Progenitor cell of endocrine pancreas (in vitro differentiated cells): ENCODE measurements at regions not wholly inside any gene's neighbourhood (a gene's known extent, or its start where the extent isn't known, plus 50 kb on each side); places are given as distances from the start of the nearest gene placed in this dataset.

ENCODE experiments used
- DNase-seq: peaks from one replicate; pipeline ENCODE4 v3.0.0; 2021; ENCODE audit warnings: low spot score; ENCODE audit not compliant: unreplicated experiment
- H3K27ac Mint-ChIP-seq: 2 replicates; pipeline ENCODE4 v1.8.0; 2021; ENCODE audit warnings: mild to moderate bottlenecking, moderate library complexity, mixed read lengths
- H3K27me3 Mint-ChIP-seq: 2 replicates; pipeline ENCODE4 v1.8.0; 2021; ENCODE audit warnings: mixed read lengths
- H3K36me3 Mint-ChIP-seq: 2 replicates; pipeline ENCODE4 v1.8.0; 2022; ENCODE audit warnings: mixed read lengths; ENCODE audit not compliant: insufficient read depth
- H3K4me1 Mint-ChIP-seq: 2 replicates; pipeline ENCODE4 v1.8.0; 2021; ENCODE audit warnings: low read depth, mixed read lengths
- H3K4me3 Mint-ChIP-seq: 2 replicates; pipeline ENCODE4 v1.8.0; 2021; ENCODE audit warnings: low read depth, mild to moderate bottlenecking, moderate library complexity, mixed read lengths
- H3K9me3 Mint-ChIP-seq: 2 replicates; pipeline ENCODE4 v1.8.0; 2021; ENCODE audit warnings: low read depth, mixed read lengths
- CTCF ChIP-seq: fragments of 200-600 bp; sonication (generic); IDR thresholded peaks from one replicate; pipeline ENCODE4 v1.5.0; 2021; ENCODE audit warnings: antibody characterized with exemption, mild to moderate bottlenecking; ENCODE audit not compliant: unreplicated experiment

DNA sequence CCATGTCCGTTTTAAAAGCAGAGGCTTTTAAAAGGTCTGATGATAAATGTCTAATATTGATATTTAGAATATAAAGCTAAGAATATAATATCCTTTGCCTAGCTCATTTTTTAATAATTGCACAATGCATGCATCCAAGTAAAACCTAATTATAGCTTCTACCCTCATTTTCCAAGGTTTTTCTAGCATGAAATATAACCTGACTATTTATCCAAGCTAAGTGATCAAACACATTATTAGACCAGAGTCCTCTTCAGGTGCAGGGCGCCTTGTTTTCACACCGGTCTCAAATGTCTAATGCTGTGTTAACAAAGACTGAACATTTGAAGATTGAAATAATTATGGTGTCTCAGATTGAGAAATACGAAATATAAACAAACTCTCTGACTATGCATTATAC, 648.9 kb upstream of the CXADR start:
- no peak for DNase-seq
- no peaks in the 10 kb centered on the region for H3K36me3 Mint-ChIP-seq
- peaks cover 5% of the 10 kb centered on the region for H3K4me1 Mint-ChIP-seq
- TF ChIP-seq CTCF: no peak
- H3K4me3 Mint-ChIP-seq: no peak overlapping the region
- no peak overlapping the region for H3K27ac Mint-ChIP-seq
- H3K9me3 Mint-ChIP-seq: no peaks in the 10 kb centered on the region
- no peaks in the 10 kb centered on the region for H3K27me3 Mint-ChIP-seq

DNA sequence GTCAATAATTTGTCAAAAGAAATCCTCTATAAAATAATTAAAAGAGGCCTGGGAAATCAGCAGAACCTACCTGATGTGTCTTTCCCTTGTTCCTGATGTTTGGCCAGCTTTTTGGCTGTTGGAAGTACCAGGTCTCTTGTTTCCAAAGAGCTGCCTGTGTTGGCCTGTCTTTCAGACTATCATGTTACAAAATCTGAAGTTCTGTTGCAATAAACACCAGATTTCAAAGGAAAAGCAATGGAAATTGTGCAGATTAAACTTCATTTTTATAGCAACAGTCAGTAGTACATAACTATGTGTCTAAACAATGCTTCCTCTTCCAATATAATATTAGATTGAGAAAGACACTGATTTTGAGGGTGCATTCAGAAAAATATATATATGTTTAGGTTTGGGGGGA, 647.2 kb upstream of the CXADR start:
- H3K27ac Mint-ChIP-seq: no peak overlapping the region
- DNase-seq: no peak
- no peaks in the 10 kb centered on the region for H3K36me3 Mint-ChIP-seq
- H3K4me1 Mint-ChIP-seq: peaks cover 5% of the 10 kb centered on the region
- no peak for TF ChIP-seq CTCF
- no peaks in the 10 kb centered on the region for H3K9me3 Mint-ChIP-seq
- no peak overlapping the region for H3K4me3 Mint-ChIP-seq
- H3K27me3 Mint-ChIP-seq: no peaks in the 10 kb centered on the region

DNA sequence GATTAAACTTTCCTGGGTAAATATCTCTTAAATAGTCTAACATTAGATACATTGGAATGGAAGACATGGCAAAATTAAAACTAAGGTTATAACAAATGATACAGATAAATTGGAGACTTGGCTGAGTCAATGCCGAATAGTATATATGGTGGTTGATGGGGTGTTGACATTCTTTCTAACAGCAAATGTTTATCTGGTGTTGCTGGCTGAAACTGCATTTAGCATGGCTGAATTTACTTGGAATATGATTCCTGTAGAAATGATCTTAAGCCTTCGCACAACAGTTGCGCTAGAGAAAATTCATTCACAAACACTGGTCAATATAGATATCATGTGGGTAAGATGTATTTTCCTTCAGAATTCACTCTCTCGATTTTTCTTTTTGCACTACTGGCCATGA, 646.0 kb upstream of the CXADR start:
- DNase-seq: no peak
- H3K36me3 Mint-ChIP-seq: no peaks in the 10 kb centered on the region
- no peak overlapping the region for H3K4me3 Mint-ChIP-seq
- no peak for TF ChIP-seq CTCF
- no peaks in the 10 kb centered on the region for H3K9me3 Mint-ChIP-seq
- H3K27me3 Mint-ChIP-seq: no peaks in the 10 kb centered on the region
- H3K4me1 Mint-ChIP-seq: no peaks in the 10 kb centered on the region
- no peak overlapping the region for H3K27ac Mint-ChIP-seq

DNA sequence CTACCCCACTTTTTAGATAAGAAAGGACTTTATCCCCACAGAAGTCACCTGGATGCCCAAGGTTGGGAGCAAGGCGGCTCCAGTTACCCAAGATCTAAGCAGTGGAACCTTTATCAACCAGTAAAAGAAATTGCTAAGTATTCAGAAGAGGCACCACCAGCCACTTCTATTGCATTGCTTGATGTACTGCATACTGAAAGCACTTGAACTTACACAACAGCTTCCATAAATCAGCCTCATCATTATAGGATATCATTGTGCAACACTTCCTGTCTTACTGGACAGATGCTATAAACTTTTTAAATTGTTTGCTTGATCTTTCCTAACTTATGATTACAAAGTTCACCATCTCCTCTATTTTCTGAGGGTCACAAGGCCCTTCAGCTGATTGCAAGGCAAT, 642.7 kb upstream of the CXADR start:
- Mint-ChIP-seq H3K4me1 (no peaks in the 10 kb centered on the region), H3K4me3 (no peak overlapping the region), H3K27me3 (no peaks in the 10 kb centered on the region), H3K9me3 (no peaks in the 10 kb centered on the region), H3K27ac (no peak overlapping the region), H3K36me3 (no peaks in the 10 kb centered on the region)
- TF ChIP-seq CTCF: no peak
- no peak for DNase-seq

DNA sequence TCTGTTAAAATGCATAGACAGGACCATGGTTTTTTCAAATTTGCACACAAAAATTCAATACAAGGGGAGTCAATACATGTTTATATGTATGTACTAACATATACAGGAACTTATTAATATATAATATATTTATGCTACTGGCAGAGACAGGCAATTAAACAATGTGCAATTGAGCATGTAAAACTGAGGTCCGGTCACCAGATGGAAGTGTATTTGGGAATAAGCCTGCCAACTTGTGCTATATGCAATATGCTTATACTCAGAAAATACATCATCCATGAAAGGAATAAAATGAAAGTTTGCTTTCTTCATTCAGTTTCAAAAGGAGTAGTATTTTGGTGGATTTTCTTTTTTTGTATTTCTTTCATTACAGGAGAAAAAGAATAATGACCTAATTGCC, 640.2 kb upstream of the CXADR start:
- no peaks in the 10 kb centered on the region for H3K4me1 Mint-ChIP-seq
- no peak overlapping the region for H3K4me3 Mint-ChIP-seq
- no peak for DNase-seq

More for the DNA sequence above, 640.2 kb upstream of the CXADR start:
- no peak for TF ChIP-seq CTCF
- Mint-ChIP-seq H3K27me3 (no peaks in the 10 kb centered on the region), H3K27ac (no peak overlapping the region), H3K36me3 (no peaks in the 10 kb centered on the region), H3K9me3 (no peaks in the 10 kb centered on the region)
